HG03060 (cell line): ENCODE measurements at regions not wholly inside any gene's neighbourhood (a gene's known extent, or its start where the extent isn't known, plus 50 kb on each side); places are given as distances from the start of the nearest gene placed in this dataset.

Experiments used
- ATAC-seq: cut with Tn5 transposase; IDR thresholded peaks from one replicate; pipeline ENCODE4 v1.9.1; 2021; ENCODE audit warnings: low read depth, moderate number of reproducible peaks; ENCODE audit not compliant: unreplicated experiment

DNA sequence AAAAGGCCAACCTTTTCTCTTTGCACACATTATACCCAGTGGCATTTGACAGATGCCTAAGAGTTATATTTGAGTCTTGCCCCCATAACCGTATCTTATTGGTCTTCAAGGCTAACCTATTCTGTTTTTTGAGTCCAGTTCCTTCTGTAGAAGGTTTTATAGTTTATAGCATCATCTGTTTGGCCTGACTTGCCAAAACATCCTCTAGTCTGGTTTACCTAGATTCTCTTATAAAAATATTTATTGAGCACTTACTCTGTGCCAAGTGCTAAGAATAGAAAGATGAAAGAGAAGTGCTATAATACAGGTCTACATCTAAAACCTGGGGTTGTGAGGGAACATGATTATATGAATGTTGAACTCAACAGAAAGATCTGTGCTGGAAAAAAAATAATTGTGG lies 55.9 kb upstream of the PIP4K2A start:
- ATAC-seq = no peak

DNA sequence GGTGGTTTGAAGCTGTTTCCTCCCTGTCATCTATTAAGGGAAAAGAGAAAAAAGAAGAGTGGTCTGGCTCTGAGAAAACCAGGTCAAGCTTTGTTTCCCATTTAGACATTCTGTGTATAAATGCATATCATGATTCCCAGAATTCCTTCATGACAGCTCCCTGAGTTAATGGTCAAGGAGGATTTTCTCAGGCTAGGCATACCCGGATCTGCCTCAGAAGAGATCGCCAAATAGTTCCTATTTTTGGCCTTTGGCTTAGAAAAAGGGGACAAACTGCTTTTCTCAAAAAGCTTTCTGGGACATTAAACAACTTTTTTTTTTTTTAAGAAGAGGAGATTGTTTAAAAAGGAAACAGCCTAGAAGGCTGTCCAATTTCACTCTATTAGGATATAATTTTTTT lies 53.5 kb upstream of the PIP4K2A start:
- no peak for ATAC-seq

DNA sequence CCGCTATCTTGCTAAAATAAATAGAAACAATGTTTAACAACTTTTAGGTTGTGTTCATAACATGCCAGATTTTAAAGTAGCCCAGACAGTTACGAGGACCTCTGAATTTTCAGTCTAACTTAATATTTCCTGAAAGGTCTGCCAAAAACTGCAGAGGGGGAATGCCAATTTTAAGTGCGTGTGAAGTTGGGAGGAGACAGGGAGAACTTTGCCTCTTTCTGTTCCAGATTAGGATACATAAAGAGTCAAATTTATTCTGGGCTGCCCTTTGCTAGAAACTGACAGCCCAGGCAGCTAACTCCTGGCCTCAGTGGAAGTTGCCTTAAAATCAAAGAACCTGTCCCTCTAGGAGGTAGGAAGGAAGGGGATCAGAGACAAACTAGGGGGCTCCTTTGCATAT lies 52.3 kb upstream of the PIP4K2A start:
- ATAC-seq = no peak

GRCh38 chr10:22765660-22766547 lies 51.5 kb upstream of the PIP4K2A start:
- ATAC-seq = peak; percentile 70

GRCh38 chr10:22764639-22765038 lies 50.3 kb upstream of the PIP4K2A start:
- no peak for ATAC-seq
